Karpas-422 (cell line): ENCODE measurements at regions not wholly inside any gene's neighbourhood (a gene's known extent, or its start where the extent isn't known, plus 50 kb on each side); places are given as distances from the start of the nearest gene placed in this dataset.
A peak's percentile ranks its signal among the peaks of the same experiment; 100 is the strongest.
"Not testable (repeated sequence)": the region's sequence is repeated elsewhere in the genome, so short reads cannot be mapped to it uniquely, and the experiment has no call there.

Source experiments
- DNase-seq: peaks from one replicate; pipeline ENCODE4 v3.0.0-alpha.2; 2015
- H2AFZ ChIP-seq: fragments of 200-600 bp; sonication (generic); 2 replicates; pipeline ENCODE4 v1.6.1; 2014; ENCODE audit warnings: antibody characterized with exemption, low read length, mixed read lengths
- H3K27ac ChIP-seq: fragments of 200-600 bp; sonication (generic); 2 replicates; pipeline ENCODE4 v1.5.1; 2014; ENCODE audit warnings: mild to moderate bottlenecking, low read length, moderate library complexity
- H3K27me3 ChIP-seq: fragments of 200-600 bp; sonication (generic); 2 replicates; pipeline ENCODE4 v1.6.1; 2014; ENCODE audit warnings: low read length, mixed read lengths
- H3K36me3 ChIP-seq: fragments of 200-600 bp; sonication (generic); 2 replicates; pipeline ENCODE4 v1.6.1; 2014; ENCODE audit warnings: low read length, mixed read lengths; ENCODE audit not compliant: insufficient read depth
- H3K4me1 ChIP-seq: fragments of 200-600 bp; sonication (generic); 2 replicates; pipeline ENCODE4 v1.6.1; 2014; ENCODE audit warnings: mild to moderate bottlenecking, low read length, mixed read lengths
- H3K4me2 ChIP-seq: fragments of 200-600 bp; sonication (generic); 2 replicates; pipeline ENCODE4 v1.6.1; 2014; ENCODE audit warnings: low read length, low read depth, mild to moderate bottlenecking; ENCODE audit not compliant: poor library complexity, severe bottlenecking
- H3K4me3 ChIP-seq: fragments of 200-600 bp; sonication (generic); 2 replicates; pipeline ENCODE4 v1.5.1; 2014; ENCODE audit warnings: mild to moderate bottlenecking, antibody characterized with exemption, low read length, mixed read lengths
- H3K79me2 ChIP-seq: fragments of 200-600 bp; sonication (generic); 2 replicates; pipeline ENCODE4 v1.6.1; 2014; ENCODE audit warnings: mild to moderate bottlenecking, low read length, mixed read lengths
- H3K9ac ChIP-seq: fragments of 200-600 bp; sonication (generic); 2 replicates; pipeline ENCODE4 v1.6.0; 2014; ENCODE audit warnings: low read length
- H3K9me2 ChIP-seq: fragments of 200-600 bp; sonication (generic), shearing (Covaris generic); replicated peaks from 2 replicates; pipeline ENCODE4 v1.6.0; 2014; ENCODE audit warnings: mild to moderate bottlenecking, low read length, moderate library complexity; ENCODE audit not compliant: insufficient read depth
- H3K9me3 ChIP-seq: fragments of 300-700, 200-600 bp; sonication (generic); 2 replicates; pipeline ENCODE4 v1.6.1; 2014; ENCODE audit warnings: low read length, mixed read lengths
- H4K20me1 ChIP-seq: fragments of 200-600 bp; sonication (generic); 2 replicates; pipeline ENCODE4 v1.6.1; 2014; ENCODE audit warnings: mild to moderate bottlenecking, antibody characterized with exemption, low read length, low read depth; ENCODE audit not compliant: insufficient read depth

DNA sequence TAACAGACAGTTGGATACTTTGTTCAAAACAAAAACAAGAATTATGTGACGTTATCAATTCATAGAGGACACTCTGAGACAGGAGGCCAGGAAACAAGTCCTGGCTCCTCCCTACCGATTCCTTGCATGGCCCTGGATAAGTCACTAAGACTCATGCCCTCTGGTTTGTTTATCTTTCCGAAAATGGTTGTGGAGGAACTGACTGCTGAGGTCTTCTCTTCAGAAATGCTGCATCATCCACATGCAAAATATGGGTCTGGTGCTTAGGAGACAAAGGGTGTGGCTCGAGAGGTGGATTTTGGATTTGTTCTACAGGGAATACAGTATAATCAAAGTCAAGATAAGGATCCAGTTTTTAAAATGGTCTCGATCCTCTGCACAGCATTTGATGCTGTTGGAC lies 130.9 kb downstream of the RELL1 start:
- no peak overlapping the region for H2AFZ ChIP-seq
- H3K4me3 ChIP-seq, result no peak overlapping the region
- H3K4me1 ChIP-seq, result no peaks in the 10 kb centered on the region
- no peaks in the 10 kb centered on the region for H4K20me1 ChIP-seq
- peaks cover 5% of the 10 kb centered on the region; the same call in 1 of the 2 replicates for H3K9me3 ChIP-seq
- H3K36me3 ChIP-seq, result no peaks in the 10 kb centered on the region
- H3K9me2 ChIP-seq, result no peaks in the 10 kb centered on the region
- no peak overlapping the region for H3K27ac ChIP-seq
- no peak overlapping the region for H3K9ac ChIP-seq
- H3K79me2 ChIP-seq, result no peaks in the 10 kb centered on the region
- H3K4me2 ChIP-seq, result no peak overlapping the region
- no peaks in the 10 kb centered on the region for H3K27me3 ChIP-seq
- no peak for DNase-seq

DNA sequence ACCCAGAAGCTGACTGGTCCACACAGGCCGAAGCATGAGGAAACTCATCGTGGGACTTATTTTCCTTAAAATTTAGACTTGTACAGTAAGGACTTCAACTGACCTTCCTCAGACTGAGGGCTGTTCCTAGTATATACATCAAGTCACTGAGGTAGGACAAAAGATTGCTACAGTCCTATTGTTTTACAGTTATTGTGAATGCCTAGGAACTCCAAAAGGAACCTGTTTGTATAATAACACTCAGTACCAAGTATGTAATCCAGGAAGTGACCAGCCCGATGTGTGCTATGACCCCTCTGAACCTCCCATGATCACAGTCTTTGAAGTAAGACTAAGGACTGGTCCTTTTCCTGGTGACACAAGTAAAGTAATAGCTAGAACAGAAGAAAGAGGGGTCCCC lies 136.3 kb downstream of the RELL1 start:
- H3K9ac ChIP-seq, H3K4me1 ChIP-seq, H3K4me3 ChIP-seq, H3K27me3 ChIP-seq, H3K4me2 ChIP-seq, H2AFZ ChIP-seq, H3K9me3 ChIP-seq, H3K27ac ChIP-seq, H3K36me3 ChIP-seq, H3K9me2 ChIP-seq, H3K79me2 ChIP-seq, DNase-seq, H4K20me1 ChIP-seq: not testable (repeated sequence)

DNA sequence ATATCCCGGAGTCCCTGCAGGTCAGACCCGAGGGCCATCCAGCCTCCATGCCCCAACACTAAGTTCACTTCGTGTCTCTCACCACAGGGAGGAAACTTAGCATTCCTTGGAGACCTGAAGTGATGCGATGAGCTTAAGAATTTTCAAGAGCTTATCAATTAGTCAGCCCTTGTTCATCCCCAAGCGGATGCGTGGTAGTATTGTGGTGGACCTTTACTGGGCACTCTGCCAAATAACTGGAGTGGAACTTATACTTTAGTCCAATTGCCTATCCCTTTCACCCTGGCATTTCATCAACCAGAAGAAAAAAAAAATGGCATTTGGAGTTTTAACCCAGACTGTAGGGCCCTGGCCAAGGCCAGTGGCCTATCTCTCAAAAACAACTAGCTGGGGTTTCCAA lies 137.1 kb downstream of the RELL1 start:
- Histone ChIP-seq H3K4me2 (no peak overlapping the region), H3K4me1 (no peaks in the 10 kb centered on the region)
- DNase-seq, result peak; percentile 11

DNA sequence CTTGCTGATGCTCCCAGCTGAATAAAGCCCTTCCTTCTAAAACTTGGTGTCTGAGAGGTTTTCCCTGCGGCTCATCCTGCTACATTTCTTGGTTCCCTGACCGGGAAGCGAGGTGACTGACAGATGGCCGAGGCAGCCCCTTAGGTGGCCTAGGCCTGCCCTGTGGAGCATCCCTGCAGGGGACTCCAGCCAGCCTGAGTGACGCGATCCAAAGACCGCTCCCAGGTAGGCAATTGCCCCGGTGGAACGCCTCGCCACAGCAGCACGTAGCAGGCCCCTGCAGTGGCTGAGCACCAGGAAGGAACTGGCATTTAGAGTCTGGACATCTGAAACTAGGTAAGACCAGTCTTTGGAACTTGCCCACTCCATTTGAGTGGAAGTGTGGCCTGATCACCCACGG lies 139.6 kb downstream of the RELL1 start:
- H3K9ac ChIP-seq, result no peak overlapping the region
- H2AFZ ChIP-seq, result no peak overlapping the region
- H3K79me2 ChIP-seq, result no peaks in the 10 kb centered on the region
- H3K4me1 ChIP-seq, result no peaks in the 10 kb centered on the region
- H3K9me3 ChIP-seq, result no peaks in the 10 kb centered on the region
- H3K27me3 ChIP-seq, result no peaks in the 10 kb centered on the region
- H3K4me3 ChIP-seq, result no peak overlapping the region
- H4K20me1 ChIP-seq, result no peaks in the 10 kb centered on the region
- DNase-seq, result no peak
- H3K27ac ChIP-seq, result no peak overlapping the region
- H3K36me3 ChIP-seq, result no peaks in the 10 kb centered on the region
- H3K9me2 ChIP-seq, result no peaks in the 10 kb centered on the region
- no peak overlapping the region for H3K4me2 ChIP-seq

More for the DNA sequence above, 137.1 kb downstream of the RELL1 start:
- Histone ChIP-seq H3K79me2 (no peaks in the 10 kb centered on the region), H3K9me2 (no peaks in the 10 kb centered on the region), H3K4me3 (no peak overlapping the region), H3K27me3 (no peaks in the 10 kb centered on the region), H3K36me3 (no peaks in the 10 kb centered on the region), H3K9me3 (peaks cover 5% of the 10 kb centered on the region; the same call in 1 of the 2 replicates), H3K9ac (no peak overlapping the region), H2AFZ (no peak overlapping the region), H4K20me1 (no peaks in the 10 kb centered on the region), H3K27ac (no peak overlapping the region)

DNA sequence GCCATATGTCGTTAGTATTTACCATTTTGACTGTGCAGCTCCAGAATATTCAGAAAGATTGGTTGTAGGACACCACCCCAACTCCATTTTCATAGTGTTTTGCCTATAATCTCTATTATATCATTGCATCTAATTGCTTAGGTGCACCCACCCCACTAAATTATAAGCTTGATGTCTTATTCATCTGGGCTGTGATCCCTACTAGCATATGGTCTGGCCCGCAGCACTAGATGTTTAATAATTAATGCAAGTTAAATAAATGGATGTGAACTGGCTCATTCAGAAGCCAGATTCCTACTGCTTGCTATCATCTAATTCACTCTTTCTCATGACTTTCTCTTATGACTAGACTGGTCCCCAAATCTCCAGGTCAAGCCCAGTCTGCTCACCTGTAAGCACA lies 143.5 kb downstream of the RELL1 start:
- no peaks in the 10 kb centered on the region for H4K20me1 ChIP-seq
- H2AFZ ChIP-seq, result no peak overlapping the region
- no peaks in the 10 kb centered on the region for H3K36me3 ChIP-seq
- no peaks in the 10 kb centered on the region for H3K79me2 ChIP-seq
- H3K27ac ChIP-seq, result no peak overlapping the region
- peak; percentile 4 for DNase-seq
- H3K9me2 ChIP-seq, result no peaks in the 10 kb centered on the region
- no peaks in the 10 kb centered on the region for H3K27me3 ChIP-seq
- no peak overlapping the region for H3K4me3 ChIP-seq
- H3K9ac ChIP-seq, result no peak overlapping the region
- no peaks in the 10 kb centered on the region for H3K9me3 ChIP-seq
- H3K4me2 ChIP-seq, result no peak overlapping the region
- H3K4me1 ChIP-seq, result no peaks in the 10 kb centered on the region

DNA sequence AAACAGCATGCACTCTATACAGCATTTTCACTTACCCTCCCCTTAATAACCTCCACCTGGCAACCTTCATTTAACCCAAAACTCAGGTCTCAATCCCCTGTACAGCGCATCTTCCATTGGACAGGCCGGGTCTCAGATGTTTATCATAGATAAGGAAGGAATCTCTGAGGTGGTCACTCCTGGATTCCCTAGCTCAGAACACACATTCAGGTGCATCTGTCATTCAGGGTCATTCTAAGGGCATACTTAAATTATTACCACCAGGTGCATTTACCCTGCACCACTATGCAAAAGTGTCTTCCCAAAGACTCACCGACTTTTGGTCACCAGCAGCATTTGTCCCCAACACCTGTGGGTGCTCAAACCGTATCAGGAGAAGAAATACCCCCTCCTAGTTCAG lies 144.2 kb downstream of the RELL1 start:
- H3K36me3 ChIP-seq, result no peaks in the 10 kb centered on the region
- no peaks in the 10 kb centered on the region for H3K9me3 ChIP-seq
- H3K4me1 ChIP-seq, result no peaks in the 10 kb centered on the region
- no peaks in the 10 kb centered on the region for H3K79me2 ChIP-seq
- no peak overlapping the region for H3K4me3 ChIP-seq
- peak; percentile 9 for DNase-seq
- no peaks in the 10 kb centered on the region for H4K20me1 ChIP-seq
- no peaks in the 10 kb centered on the region for H3K27me3 ChIP-seq
- H3K27ac ChIP-seq, result no peak overlapping the region
- H3K9me2 ChIP-seq, result no peaks in the 10 kb centered on the region
- no peak overlapping the region for H3K4me2 ChIP-seq
- no peak overlapping the region for H3K9ac ChIP-seq
- H2AFZ ChIP-seq, result no peak overlapping the region

DNA sequence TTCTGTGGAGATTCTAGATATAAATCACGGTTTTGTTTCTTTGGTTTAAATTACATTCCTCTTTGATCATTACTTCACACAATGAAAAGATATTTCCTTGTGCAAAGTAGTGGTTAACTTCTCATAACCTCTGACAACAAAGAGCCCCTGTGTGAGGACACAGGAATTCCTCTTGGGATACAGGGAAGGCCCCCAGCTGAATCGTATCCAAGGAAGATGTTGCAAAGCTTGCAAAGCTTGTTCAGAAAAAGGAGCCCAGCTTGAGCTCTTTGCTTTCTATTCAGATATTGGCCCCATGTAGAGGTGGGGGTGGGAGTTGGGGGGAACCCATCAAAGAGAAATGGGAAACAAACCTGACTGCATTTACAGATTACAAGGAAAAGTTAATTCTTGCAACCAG lies 145.7 kb downstream of the RELL1 start:
- H3K4me3 ChIP-seq, result no peak overlapping the region
- DNase-seq, result no peak
- H3K9me3 ChIP-seq, result no peaks in the 10 kb centered on the region
- no peak overlapping the region for H3K27ac ChIP-seq
- no peaks in the 10 kb centered on the region for H3K27me3 ChIP-seq
- H3K79me2 ChIP-seq, result no peaks in the 10 kb centered on the region
- H3K9ac ChIP-seq, result no peak overlapping the region
- no peaks in the 10 kb centered on the region for H3K9me2 ChIP-seq
- no peaks in the 10 kb centered on the region for H4K20me1 ChIP-seq
- H3K4me1 ChIP-seq, result no peaks in the 10 kb centered on the region
- no peak overlapping the region for H3K4me2 ChIP-seq
- H2AFZ ChIP-seq, result no peak overlapping the region
- H3K36me3 ChIP-seq, result no peaks in the 10 kb centered on the region

DNA sequence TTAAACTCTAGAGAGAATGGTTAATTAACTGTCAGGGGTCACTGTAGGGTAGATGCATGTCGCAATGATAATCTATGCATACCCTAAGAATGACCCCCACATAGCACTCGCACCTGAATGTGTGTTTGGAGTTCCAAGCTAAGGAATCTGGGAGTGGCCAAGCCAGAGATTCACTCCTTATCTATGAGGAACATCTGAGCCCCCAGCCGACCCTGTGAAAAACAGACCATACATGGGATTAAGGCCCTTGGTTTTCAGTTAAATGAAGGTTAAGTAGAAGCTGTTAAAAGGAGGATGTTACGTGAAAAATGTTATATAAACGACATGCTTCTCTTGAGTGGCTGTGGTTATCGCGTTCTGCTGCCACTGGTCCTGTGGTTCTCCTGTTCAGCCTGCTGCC lies 147.2 kb downstream of the RELL1 start:
- DNase-seq, result no peak
- Histone ChIP-seq H3K4me3 (no peak overlapping the region), H3K4me1 (no peaks in the 10 kb centered on the region), H3K4me2 (no peak overlapping the region), H3K27me3 (no peaks in the 10 kb centered on the region), H3K27ac (no peak overlapping the region), H4K20me1 (no peaks in the 10 kb centered on the region), H3K9me3 (no peaks in the 10 kb centered on the region), H3K36me3 (no peaks in the 10 kb centered on the region), H2AFZ (no peak overlapping the region), H3K79me2 (no peaks in the 10 kb centered on the region), H3K9ac (no peak overlapping the region), H3K9me2 (no peaks in the 10 kb centered on the region)

DNA sequence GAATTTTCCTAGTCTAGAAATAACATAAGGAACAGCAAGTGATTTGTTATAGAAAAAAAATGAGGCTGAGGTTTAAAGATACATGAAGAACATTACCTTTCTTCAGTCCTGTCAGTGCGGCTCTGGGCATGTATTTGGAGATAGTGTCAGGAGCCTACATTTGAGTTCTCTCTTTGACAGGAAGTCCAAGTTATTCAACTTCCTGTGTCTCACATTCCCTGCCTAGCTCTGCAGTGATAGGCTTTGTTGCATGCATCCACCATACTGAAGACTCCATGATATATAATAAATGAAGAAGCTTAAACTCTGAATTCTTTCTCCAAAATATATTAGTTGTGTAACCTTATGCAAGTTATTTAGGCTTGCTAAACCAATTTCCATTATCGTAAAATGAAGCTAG lies 148.7 kb downstream of the RELL1 start:
- Histone ChIP-seq H2AFZ (no peak overlapping the region), H3K4me3 (no peak overlapping the region), H3K9me2 (no peaks in the 10 kb centered on the region), H3K27ac (no peak overlapping the region), H3K79me2 (no peaks in the 10 kb centered on the region), H4K20me1 (no peaks in the 10 kb centered on the region), H3K9ac (no peak overlapping the region), H3K36me3 (no peaks in the 10 kb centered on the region), H3K27me3 (no peaks in the 10 kb centered on the region), H3K4me2 (no peak overlapping the region), H3K4me1 (no peaks in the 10 kb centered on the region), H3K9me3 (no peaks in the 10 kb centered on the region)
- DNase-seq, result peak; percentile 30
